ENCODE measurements at regions not wholly inside any gene's neighbourhood (a gene's known extent, or its start where the extent isn't known, plus 50 kb on each side); places are given as distances from the start of the nearest gene placed in this dataset.

- 95 to 98% methylated on average over 3 of the region's 3 CpGs for WGBS, 2 donors
- no peaks in the 10 kb centered on the region for H3K36me3 ChIP-seq
- TF ChIP-seq CTCF (IDR thresholded peaks at IDR 0.05) = no peak
- intact Hi-C loops (cut with DNase I) = loop anchor here in 5 of 10 donors (5.0 to 10.0 kb wide), 5 partner anchors 289 to 1394 kb away; partner anchors contain the start of gene THBS1 (in 2 of the 5)
- ATAC-seq (no peak), DNase-seq (no peak)
- no peaks in the 10 kb centered on the region for H3K27me3 ChIP-seq
- H3K27ac ChIP-seq = no peak overlapping the region
- no peaks in the 10 kb centered on the region for H3K9me3 ChIP-seq
- no peak overlapping the region for H3K4me3 ChIP-seq
- H3K4me1 ChIP-seq = peaks cover 0 to 26% (median 11%) of the 10 kb centered on the region in 9 donors
These were observed 404.8 kb upstream of the THBS1 start for GRCh38 chr15:39176030-39176429.

- Histone ChIP-seq H3K27ac (no peak overlapping the region), H3K27me3 (no peaks in the 10 kb centered on the region), H3K4me3 (no peak overlapping the region), H3K36me3 (no peaks in the 10 kb centered on the region), H3K4me1 (peaks cover 0 to 24% (median 5%) of the 10 kb centered on the region in 9 donors), H3K9me3 (no peaks in the 10 kb centered on the region)
- no peak for ATAC-seq
- intact Hi-C loops (cut with DNase I) = loop anchor here in 5 of 10 donors (5.0 to 10.0 kb wide), 5 partner anchors 287 to 1395 kb away; partner anchors contain the start of gene THBS1 (in 2 of the 5)
- DNase-seq = no peak
- no peak for TF ChIP-seq CTCF (IDR thresholded peaks at IDR 0.05)
- 95 to 96% methylated on average over 4 of the region's 4 CpGs for WGBS, 2 donors
These were observed 403.3 kb upstream of the THBS1 start for GRCh38 chr15:39177561-39177960.

- TF ChIP-seq CTCF (IDR thresholded peaks at IDR 0.05) = no peak
- no peaks in the 10 kb centered on the region for H3K36me3 ChIP-seq
- no peak overlapping the region for H3K27ac ChIP-seq
- no peak overlapping the region for H3K4me3 ChIP-seq
- DNase-seq = no peak
- intact Hi-C loops (cut with DNase I) = no loop called here
- H3K27me3 ChIP-seq = no peaks in the 10 kb centered on the region
- ATAC-seq = no peak
- 44 to 71% methylated on average over 1 of the region's 1 CpG for WGBS, 2 donors
- peaks cover 0 to 19% (median 3%) of the 10 kb centered on the region in 9 donors for H3K4me1 ChIP-seq
- H3K9me3 ChIP-seq = no peaks in the 10 kb centered on the region
These were observed 400.8 kb upstream of the THBS1 start for GRCh38 chr15:39180030-39180429.

- Histone ChIP-seq H3K36me3 (no peaks in the 10 kb centered on the region), H3K9me3 (no peaks in the 10 kb centered on the region), H3K27ac (peak overlapping the region in 2 of 10 donors; percentile 0 to 16), H3K27me3 (no peaks in the 10 kb centered on the region), H3K4me3 (no peak overlapping the region), H3K4me1 (peaks cover 0 to 19% (median 3%) of the 10 kb centered on the region in 9 donors)
- DNase-seq (no peak), ATAC-seq (no peak)
- TF ChIP-seq CTCF (IDR thresholded peaks at IDR 0.05) = no peak
- intact Hi-C loops (cut with DNase I) = no loop called here
These were observed 400.4 kb upstream of the THBS1 start for GRCh38 chr15:39180483-39180933.

Measured in heart right ventricle (tissue), 16 donors.